Astrocyte (in vitro differentiated cells and primary cell): ENCODE measurements at regions not wholly inside any gene's neighbourhood (a gene's known extent, or its start where the extent isn't known, plus 50 kb on each side); places are given as distances from the start of the nearest gene placed in this dataset.

Experiments used
- DNase-seq: peaks from one replicate; pipeline ENCODE4 v3.0.0-alpha.2; 2010; ENCODE audit warnings: low read depth
- FAIRE-seq: peaks from 2 replicates; lab custom pipeline; 2011; peaks lifted over from hg19 to GRCh38; lab: Jason Lieb, UNC
- H2AFZ ChIP-seq: 2 replicates; pipeline ENCODE4 v1.6.0; 2012; ENCODE audit warnings: low read depth, low read length, inconsistent platforms
- H3K27ac ChIP-seq: 2 replicates; pipeline ENCODE4 v1.5.1; 2011; ENCODE audit warnings: low read depth, low read length, inconsistent platforms
- H3K27me3 ChIP-seq: 2 replicates; pipeline ENCODE4 v1.6.0; 2011; ENCODE audit warnings: low read length, inconsistent platforms; ENCODE audit not compliant: insufficient read depth
- H3K36me3 ChIP-seq: 2 replicates; pipeline ENCODE4 v1.5.1; 2011; ENCODE audit warnings: low read length, inconsistent platforms; ENCODE audit not compliant: insufficient read depth
- H3K4me1 ChIP-seq: 2 replicates; pipeline ENCODE4 v1.5.1; 2011; ENCODE audit warnings: low read length, inconsistent platforms; ENCODE audit not compliant: insufficient read depth
- H3K4me2 ChIP-seq: 2 replicates; pipeline ENCODE4 v1.6.0; 2012; ENCODE audit warnings: low read length, inconsistent platforms
- H3K4me3 ChIP-seq: 2 replicates; pipeline ENCODE4 v1.5.1; 2011; ENCODE audit warnings: low read depth, mild to moderate bottlenecking, low read length, inconsistent platforms; ENCODE audit not compliant: insufficient read depth
- H3K79me2 ChIP-seq: 2 replicates; pipeline ENCODE4 v1.6.0; 2012; ENCODE audit warnings: mild to moderate bottlenecking, low read length, inconsistent platforms; ENCODE audit not compliant: insufficient read depth
- H3K9ac ChIP-seq: 2 replicates; pipeline ENCODE4 v1.6.0; 2012; ENCODE audit warnings: mild to moderate bottlenecking, low read length, inconsistent platforms
- H3K9me3 ChIP-seq: 2 replicates; pipeline ENCODE4 v1.5.1; 2012; ENCODE audit warnings: low read depth, mild to moderate bottlenecking, low read length, inconsistent platforms; ENCODE audit not compliant: insufficient read depth
- H4K20me1 ChIP-seq: 2 replicates; pipeline ENCODE4 v1.6.0; 2012; ENCODE audit warnings: low read length, inconsistent platforms; ENCODE audit not compliant: insufficient read depth
- H3K27ac Mint-ChIP-seq: one replicate; pipeline ENCODE4 v1.8.0; 2021; ENCODE audit warnings: mild to moderate bottlenecking, mixed read lengths; ENCODE audit not compliant: unreplicated experiment
- H3K27me3 Mint-ChIP-seq: one replicate; pipeline ENCODE4 v1.8.0; 2021; ENCODE audit warnings: low read depth, mixed read lengths; ENCODE audit not compliant: unreplicated experiment
- H3K36me3 Mint-ChIP-seq: one replicate; pipeline ENCODE4 v1.8.0; 2021; ENCODE audit warnings: low read depth, mixed read lengths; ENCODE audit not compliant: unreplicated experiment
- H3K4me1 Mint-ChIP-seq: one replicate; pipeline ENCODE4 v1.8.0; 2021; ENCODE audit warnings: low read depth, mixed read lengths; ENCODE audit not compliant: unreplicated experiment
- H3K4me3 Mint-ChIP-seq: one replicate; pipeline ENCODE4 v1.8.0; 2021; ENCODE audit warnings: mild to moderate bottlenecking, moderate library complexity, mixed read lengths; ENCODE audit not compliant: unreplicated experiment
- H3K9me3 Mint-ChIP-seq: one replicate; pipeline ENCODE4 v1.8.0; 2021; ENCODE audit warnings: mild to moderate bottlenecking, mixed read lengths; ENCODE audit not compliant: unreplicated experiment
- EZH2 ChIP-seq: IDR thresholded peaks from 2 replicates; pipeline ENCODE4 v1.6.1; 2012; ENCODE audit warnings: mild to moderate bottlenecking, low read length, inconsistent platforms; ENCODE audit not compliant: insufficient read depth
- TF ChIP-seq, protein P1 (sequence below): IDR thresholded peaks from 2 replicates; pipeline ENCODE4 v1.5.1; 2011; ENCODE audit warnings: low read depth, mild to moderate bottlenecking, inconsistent platforms, low read length, moderate library complexity; ENCODE audit not compliant: insufficient read depth

DNA sequence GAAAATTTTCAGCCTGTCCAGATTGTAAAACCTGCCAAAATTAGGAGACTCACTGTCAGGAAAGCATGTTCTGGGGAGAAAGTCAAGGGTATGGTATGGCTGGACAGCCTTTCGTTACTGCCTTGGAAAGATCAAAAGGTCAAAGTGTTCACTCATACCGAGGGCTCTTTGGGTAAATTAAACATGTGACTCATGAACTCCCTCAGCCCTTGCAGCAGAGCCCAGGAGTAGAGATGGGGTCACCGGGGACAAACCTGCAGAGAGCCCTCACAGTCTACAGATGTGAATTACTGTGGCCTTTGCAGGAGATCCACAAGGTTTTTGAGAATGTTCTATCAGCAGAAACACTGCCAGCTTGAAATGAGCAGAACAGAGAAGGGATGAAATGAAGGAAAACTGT, 275.7 kb downstream of the KLF6 start:
- no peaks in the 10 kb centered on the region for H4K20me1 ChIP-seq
- FAIRE-seq, result no peak

GRCh38 chr10:3503299-3503698, 281.7 kb downstream of the KLF6 start:
- no peaks in the 10 kb centered on the region for H3K27me3 Mint-ChIP-seq
- peaks cover 5% of the 10 kb centered on the region for H3K9me3 Mint-ChIP-seq
- TF ChIP-seq, protein P1, sequence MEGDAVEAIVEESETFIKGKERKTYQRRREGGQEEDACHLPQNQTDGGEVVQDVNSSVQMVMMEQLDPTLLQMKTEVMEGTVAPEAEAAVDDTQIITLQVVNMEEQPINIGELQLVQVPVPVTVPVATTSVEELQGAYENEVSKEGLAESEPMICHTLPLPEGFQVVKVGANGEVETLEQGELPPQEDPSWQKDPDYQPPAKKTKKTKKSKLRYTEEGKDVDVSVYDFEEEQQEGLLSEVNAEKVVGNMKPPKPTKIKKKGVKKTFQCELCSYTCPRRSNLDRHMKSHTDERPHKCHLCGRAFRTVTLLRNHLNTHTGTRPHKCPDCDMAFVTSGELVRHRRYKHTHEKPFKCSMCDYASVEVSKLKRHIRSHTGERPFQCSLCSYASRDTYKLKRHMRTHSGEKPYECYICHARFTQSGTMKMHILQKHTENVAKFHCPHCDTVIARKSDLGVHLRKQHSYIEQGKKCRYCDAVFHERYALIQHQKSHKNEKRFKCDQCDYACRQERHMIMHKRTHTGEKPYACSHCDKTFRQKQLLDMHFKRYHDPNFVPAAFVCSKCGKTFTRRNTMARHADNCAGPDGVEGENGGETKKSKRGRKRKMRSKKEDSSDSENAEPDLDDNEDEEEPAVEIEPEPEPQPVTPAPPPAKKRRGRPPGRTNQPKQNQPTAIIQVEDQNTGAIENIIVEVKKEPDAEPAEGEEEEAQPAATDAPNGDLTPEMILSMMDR, result no peak
- no peak for TF ChIP-seq EZH2
- no peaks in the 10 kb centered on the region for H4K20me1 ChIP-seq
- DNase-seq (no peak), FAIRE-seq (no peak)
- no peaks in the 10 kb centered on the region for H3K9me3 ChIP-seq
- H3K9ac ChIP-seq, result no peak overlapping the region
- no peak overlapping the region for H3K27ac ChIP-seq
- H3K4me2 ChIP-seq, result no peak overlapping the region
- H3K36me3 Mint-ChIP-seq, result peaks cover 2% of the 10 kb centered on the region
- no peak overlapping the region for H3K27ac Mint-ChIP-seq
- H2AFZ ChIP-seq, result no peak overlapping the region
- H3K4me3 ChIP-seq, result no peak overlapping the region
- no peak overlapping the region for H3K4me3 Mint-ChIP-seq
- H3K4me1 ChIP-seq, result peaks cover 8% of the 10 kb centered on the region
- no peaks in the 10 kb centered on the region for H3K27me3 ChIP-seq
- H3K4me1 Mint-ChIP-seq, result peaks cover 12% of the 10 kb centered on the region
- H3K79me2 ChIP-seq, result no peaks in the 10 kb centered on the region
- no peaks in the 10 kb centered on the region for H3K36me3 ChIP-seq

More for the DNA sequence above, 275.7 kb downstream of the KLF6 start:
- no peak overlapping the region for H3K4me2 ChIP-seq
- no peak overlapping the region for H3K27ac Mint-ChIP-seq
- no peaks in the 10 kb centered on the region for H3K36me3 ChIP-seq
- no peak for TF ChIP-seq EZH2
- TF ChIP-seq, protein P1, result no peak
- H3K27me3 Mint-ChIP-seq, result peaks cover 3% of the 10 kb centered on the region
- H3K27ac ChIP-seq, result no peak overlapping the region
- no peak overlapping the region for H2AFZ ChIP-seq
- H3K9me3 ChIP-seq, result no peaks in the 10 kb centered on the region
- H3K9ac ChIP-seq, result no peak overlapping the region
- peaks cover 2% of the 10 kb centered on the region for H3K36me3 Mint-ChIP-seq
- H3K9me3 Mint-ChIP-seq, result peaks cover 10% of the 10 kb centered on the region
- no peak for DNase-seq
- H3K4me3 Mint-ChIP-seq, result no peak overlapping the region
- H3K27me3 ChIP-seq, result no peaks in the 10 kb centered on the region
- no peaks in the 10 kb centered on the region for H3K4me1 Mint-ChIP-seq
- H3K4me3 ChIP-seq, result no peak overlapping the region
- no peaks in the 10 kb centered on the region for H3K4me1 ChIP-seq
- no peaks in the 10 kb centered on the region for H3K79me2 ChIP-seq

- Histone ChIP-seq H3K4me1 (peaks cover 8% of the 10 kb centered on the region), H3K27me3 (no peaks in the 10 kb centered on the region), H3K27ac (no peak overlapping the region), H2AFZ (no peak overlapping the region), H3K4me2 (no peak overlapping the region), H3K9me3 (no peaks in the 10 kb centered on the region), H3K79me2 (no peaks in the 10 kb centered on the region), H4K20me1 (no peaks in the 10 kb centered on the region), H3K36me3 (no peaks in the 10 kb centered on the region), H3K4me3 (no peak overlapping the region), H3K9ac (no peak overlapping the region)
- Mint-ChIP-seq H3K27me3 (no peaks in the 10 kb centered on the region), H3K27ac (no peak overlapping the region), H3K4me1 (peaks cover 15% of the 10 kb centered on the region), H3K9me3 (peaks cover 4% of the 10 kb centered on the region), H3K36me3 (peaks cover 2% of the 10 kb centered on the region), H3K4me3 (no peak overlapping the region)
- TF ChIP-seq, protein P1, result no peak
- TF ChIP-seq EZH2, result no peak
- DNase-seq (no peak), FAIRE-seq (no peak)
These were observed 282.3 kb downstream of the KLF6 start for GRCh38 chr10:3502673-3503072.
